Type B pancreatic cell (in vitro differentiated cells): ENCODE measurements at regions not wholly inside any gene's neighbourhood (a gene's known extent, or its start where the extent isn't known, plus 50 kb on each side); places are given as distances from the start of the nearest gene placed in this dataset.

Experiments used
- DNase-seq: peaks from one replicate; pipeline ENCODE4 v3.0.0; 2021; ENCODE audit warnings: mixed read lengths; ENCODE audit not compliant: unreplicated experiment; ENCODE audit errors: extremely low spot score
- H3K27ac Mint-ChIP-seq: 2 replicates; pipeline ENCODE4 v1.8.0; 2021; ENCODE audit warnings: mild to moderate bottlenecking, mixed read lengths
- H3K27me3 Mint-ChIP-seq: 2 replicates; pipeline ENCODE4 v1.8.0; 2021; ENCODE audit warnings: mixed read lengths
- H3K36me3 Mint-ChIP-seq: 2 replicates; pipeline ENCODE4 v1.8.0; 2021; ENCODE audit warnings: mixed read lengths
- H3K4me1 Mint-ChIP-seq: one replicate; pipeline ENCODE4 v1.8.0; 2021; ENCODE audit warnings: mixed read lengths; ENCODE audit not compliant: unreplicated experiment
- H3K4me3 Mint-ChIP-seq: 2 replicates; pipeline ENCODE4 v1.8.0; 2021; ENCODE audit warnings: mild to moderate bottlenecking, mixed read lengths
- H3K9me3 Mint-ChIP-seq: 2 replicates; pipeline ENCODE4 v1.8.0; 2021; ENCODE audit warnings: mixed read lengths
- TF ChIP-seq, protein P1 (sequence below): fragments of 200-600 bp; sonication (generic); conservative IDR thresholded peaks from 2 replicates; pipeline ENCODE4 v1.5.0; 2021; ENCODE audit warnings: antibody characterized with exemption, mild to moderate bottlenecking

DNA sequence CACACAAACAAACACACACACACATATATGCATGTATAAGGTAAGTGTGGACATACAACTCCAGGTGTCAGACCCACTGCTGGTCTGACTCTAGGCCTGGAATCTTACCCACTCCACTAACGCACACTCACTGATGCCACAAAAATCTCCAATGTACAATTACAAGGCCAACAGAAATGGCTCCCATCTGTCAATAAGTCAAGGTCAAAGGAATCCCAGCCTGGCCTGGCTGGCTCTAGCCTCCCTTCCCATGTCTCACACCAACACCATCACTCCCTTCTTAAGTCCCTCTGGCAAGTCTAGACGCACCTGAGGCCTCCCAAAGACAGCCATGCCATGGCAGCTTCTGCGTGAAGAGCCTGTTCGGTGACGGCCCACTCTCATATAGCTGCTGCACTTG, 99.2 kb upstream of the CDYL2 start:
- DNase-seq = no peak
- Mint-ChIP-seq H3K4me3 (no peak overlapping the region), H3K36me3 (no peaks in the 10 kb centered on the region), H3K27ac (no peak overlapping the region), H3K4me1 (no peaks in the 10 kb centered on the region), H3K27me3 (no peaks in the 10 kb centered on the region), H3K9me3 (no peaks in the 10 kb centered on the region)
- TF ChIP-seq, protein P1, sequence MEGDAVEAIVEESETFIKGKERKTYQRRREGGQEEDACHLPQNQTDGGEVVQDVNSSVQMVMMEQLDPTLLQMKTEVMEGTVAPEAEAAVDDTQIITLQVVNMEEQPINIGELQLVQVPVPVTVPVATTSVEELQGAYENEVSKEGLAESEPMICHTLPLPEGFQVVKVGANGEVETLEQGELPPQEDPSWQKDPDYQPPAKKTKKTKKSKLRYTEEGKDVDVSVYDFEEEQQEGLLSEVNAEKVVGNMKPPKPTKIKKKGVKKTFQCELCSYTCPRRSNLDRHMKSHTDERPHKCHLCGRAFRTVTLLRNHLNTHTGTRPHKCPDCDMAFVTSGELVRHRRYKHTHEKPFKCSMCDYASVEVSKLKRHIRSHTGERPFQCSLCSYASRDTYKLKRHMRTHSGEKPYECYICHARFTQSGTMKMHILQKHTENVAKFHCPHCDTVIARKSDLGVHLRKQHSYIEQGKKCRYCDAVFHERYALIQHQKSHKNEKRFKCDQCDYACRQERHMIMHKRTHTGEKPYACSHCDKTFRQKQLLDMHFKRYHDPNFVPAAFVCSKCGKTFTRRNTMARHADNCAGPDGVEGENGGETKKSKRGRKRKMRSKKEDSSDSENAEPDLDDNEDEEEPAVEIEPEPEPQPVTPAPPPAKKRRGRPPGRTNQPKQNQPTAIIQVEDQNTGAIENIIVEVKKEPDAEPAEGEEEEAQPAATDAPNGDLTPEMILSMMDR = no peak

DNA sequence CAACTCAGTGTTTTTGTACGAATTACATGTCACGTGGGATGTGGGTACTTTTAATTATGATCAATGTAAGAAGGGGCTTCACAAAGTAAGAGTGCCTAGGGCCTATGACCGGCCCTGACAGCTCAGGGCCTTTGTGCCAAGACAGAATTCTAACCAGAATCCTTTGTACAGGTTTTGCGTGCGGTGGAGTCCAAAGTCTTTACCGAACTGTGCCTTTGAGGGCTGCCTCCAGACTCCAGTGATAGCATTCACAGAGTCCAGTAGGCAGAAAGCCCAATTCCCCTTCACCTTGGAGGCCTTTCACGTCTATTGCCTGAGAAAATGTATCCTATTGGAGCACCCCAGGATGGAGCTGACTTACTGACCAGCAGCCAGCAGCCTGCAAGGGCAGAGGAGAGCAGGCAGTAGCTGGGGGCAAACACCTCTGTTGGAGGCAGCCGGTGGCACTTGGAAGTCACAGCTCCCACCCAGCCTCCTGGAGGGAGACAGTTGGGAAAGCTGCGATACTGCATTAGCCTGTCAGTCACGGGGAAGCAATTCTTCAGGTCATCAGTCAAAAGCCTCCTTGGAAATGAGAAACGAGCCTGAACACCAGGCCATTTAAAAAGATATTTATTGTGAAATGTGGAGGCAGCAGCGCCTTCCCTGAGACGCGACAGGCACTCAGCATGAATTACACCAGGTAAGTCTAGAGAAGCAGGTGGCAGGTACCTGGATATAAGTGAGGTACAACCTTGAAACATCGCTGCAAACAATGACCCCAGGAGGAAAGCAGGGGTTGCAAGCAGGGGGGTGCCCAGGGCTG, 98.1 kb upstream of the CDYL2 start:
- Mint-ChIP-seq H3K27ac (no peak overlapping the region), H3K36me3 (no peaks in the 10 kb centered on the region), H3K4me3 (no peak overlapping the region), H3K9me3 (no peaks in the 10 kb centered on the region), H3K4me1 (no peaks in the 10 kb centered on the region), H3K27me3 (no peaks in the 10 kb centered on the region)
- TF ChIP-seq, protein P1 = no peak
- DNase-seq = no peak

DNA sequence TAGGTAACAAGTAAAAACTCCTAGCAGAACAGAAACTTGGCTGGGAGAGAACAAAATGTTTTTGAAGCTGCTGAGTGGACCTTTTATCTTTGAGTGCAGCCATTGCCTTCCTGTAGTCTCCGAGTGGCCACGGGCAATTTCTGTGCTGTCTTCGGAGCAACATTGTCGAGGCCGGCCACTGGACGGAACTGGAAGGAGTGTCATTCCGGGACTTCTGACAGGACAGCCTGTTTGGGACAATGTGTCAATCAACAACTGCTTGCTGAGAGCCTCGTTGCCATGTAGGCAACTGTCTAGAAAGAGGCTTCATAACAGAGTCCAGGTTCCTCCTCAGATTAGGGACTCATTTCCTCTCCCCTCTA, 96.2 kb upstream of the CDYL2 start:
- no peak for DNase-seq
- H3K27ac Mint-ChIP-seq = no peak overlapping the region
- TF ChIP-seq, protein P1 = no peak
- H3K4me1 Mint-ChIP-seq = no peaks in the 10 kb centered on the region
- H3K36me3 Mint-ChIP-seq = no peaks in the 10 kb centered on the region
- H3K27me3 Mint-ChIP-seq = no peaks in the 10 kb centered on the region
- H3K4me3 Mint-ChIP-seq = no peak overlapping the region
- H3K9me3 Mint-ChIP-seq = no peaks in the 10 kb centered on the region

DNA sequence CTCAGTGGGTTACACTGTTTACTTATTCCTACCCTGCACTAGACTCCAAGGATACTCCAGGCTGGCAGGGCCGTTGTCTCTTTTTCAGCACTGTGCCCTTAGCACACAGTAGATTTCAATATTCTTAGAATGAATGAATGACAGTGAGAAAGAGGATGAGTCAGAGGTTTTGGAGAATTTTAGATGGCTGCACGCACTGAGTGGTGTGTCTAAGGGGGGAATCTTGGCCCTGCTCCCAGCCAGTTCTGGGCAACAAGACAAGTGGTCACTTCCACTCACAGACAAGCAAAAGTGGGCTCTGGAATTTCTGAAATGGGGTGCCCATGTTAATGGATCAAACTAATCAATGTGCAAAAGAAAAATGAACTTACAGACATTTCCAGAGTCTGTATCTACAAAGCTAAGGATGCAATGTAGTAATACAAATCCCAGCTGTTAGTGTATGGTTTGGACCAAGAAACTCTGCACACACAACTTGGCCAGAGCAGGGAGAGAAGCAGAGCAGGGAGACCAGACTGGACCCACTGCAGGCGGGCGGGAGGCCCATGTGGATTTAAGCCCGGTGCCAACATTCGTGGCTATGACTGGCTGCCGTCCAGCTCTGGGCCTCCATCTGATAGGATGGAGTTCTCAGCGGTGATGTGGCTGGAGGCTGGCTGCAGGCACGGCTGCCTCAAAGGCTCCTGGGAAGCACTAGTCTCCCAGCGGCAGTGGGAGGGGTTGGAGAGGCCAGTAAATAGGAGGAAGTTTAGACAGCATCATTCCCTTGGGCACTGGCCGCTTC, 95.6 kb upstream of the CDYL2 start:
- H3K4me3 Mint-ChIP-seq = no peak overlapping the region
- H3K4me1 Mint-ChIP-seq = no peaks in the 10 kb centered on the region
- DNase-seq = no peak
- no peaks in the 10 kb centered on the region for H3K27me3 Mint-ChIP-seq
- H3K9me3 Mint-ChIP-seq = no peaks in the 10 kb centered on the region
- TF ChIP-seq, protein P1 = no peak
- H3K36me3 Mint-ChIP-seq = no peaks in the 10 kb centered on the region
- no peak overlapping the region for H3K27ac Mint-ChIP-seq

DNA sequence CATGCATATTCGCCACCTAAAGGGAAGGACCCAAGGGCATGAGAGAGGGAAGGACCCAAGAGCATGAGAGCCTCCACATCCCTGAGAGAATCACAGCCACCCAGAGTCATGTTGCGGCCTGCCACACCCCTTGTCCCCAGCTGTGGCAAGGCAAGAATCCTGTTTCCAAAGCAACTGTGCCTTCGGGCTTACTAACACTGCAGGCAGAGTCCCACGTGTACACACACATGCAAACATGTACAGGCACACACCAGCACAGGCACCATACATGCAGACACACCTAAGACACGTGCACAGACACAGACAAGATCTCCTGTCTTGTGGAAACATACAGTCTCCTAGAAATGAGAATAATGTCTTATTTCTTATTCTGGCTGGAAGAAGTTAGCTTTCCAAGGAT, 92.4 kb upstream of the CDYL2 start:
- Mint-ChIP-seq H3K4me1 (peaks cover 6% of the 10 kb centered on the region), H3K27me3 (no peaks in the 10 kb centered on the region), H3K4me3 (no peak overlapping the region), H3K27ac (no peak overlapping the region), H3K36me3 (no peaks in the 10 kb centered on the region), H3K9me3 (no peaks in the 10 kb centered on the region)
- TF ChIP-seq, protein P1 = no peak
- DNase-seq = no peak
